GM10248 (cell line): ENCODE measurements at regions not wholly inside any gene's neighbourhood (a gene's known extent, or its start where the extent isn't known, plus 50 kb on each side); places are given as distances from the start of the nearest gene placed in this dataset.
A peak's percentile ranks its signal among the peaks of the same experiment; 100 is the strongest.

Experiments
- CTCF ChIA-PET: fragments of 300-600 bp; sonication (Branson Sonifier 250); formaldehyde crosslinking; extraction: SDS; loops from one replicate; lab custom pipeline; 2021; ENCODE audit warnings: antibody characterized with exemption; lab: Yijun Ruan, JAX
- POLR2A ChIA-PET: fragments of 350-650 bp; sonication (Branson Sonifier 250); formaldehyde crosslinking; extraction: SDS; loops from one replicate; lab custom pipeline; 2020; ENCODE audit warnings: antibody characterized with exemption; lab: Yijun Ruan, JAX
- DNase-seq: peaks from one replicate; pipeline ENCODE4 v3.0.0; 2012; ENCODE audit errors: extremely low spot score
- TF ChIP-seq, protein P1 (sequence below): IDR thresholded peaks from 2 replicates; pipeline ENCODE4 v1.5.1; 2012; ENCODE audit warnings: mild to moderate bottlenecking, low read depth; ENCODE audit errors: extremely low read depth, missing control alignments, control extremely low read depth

DNA sequence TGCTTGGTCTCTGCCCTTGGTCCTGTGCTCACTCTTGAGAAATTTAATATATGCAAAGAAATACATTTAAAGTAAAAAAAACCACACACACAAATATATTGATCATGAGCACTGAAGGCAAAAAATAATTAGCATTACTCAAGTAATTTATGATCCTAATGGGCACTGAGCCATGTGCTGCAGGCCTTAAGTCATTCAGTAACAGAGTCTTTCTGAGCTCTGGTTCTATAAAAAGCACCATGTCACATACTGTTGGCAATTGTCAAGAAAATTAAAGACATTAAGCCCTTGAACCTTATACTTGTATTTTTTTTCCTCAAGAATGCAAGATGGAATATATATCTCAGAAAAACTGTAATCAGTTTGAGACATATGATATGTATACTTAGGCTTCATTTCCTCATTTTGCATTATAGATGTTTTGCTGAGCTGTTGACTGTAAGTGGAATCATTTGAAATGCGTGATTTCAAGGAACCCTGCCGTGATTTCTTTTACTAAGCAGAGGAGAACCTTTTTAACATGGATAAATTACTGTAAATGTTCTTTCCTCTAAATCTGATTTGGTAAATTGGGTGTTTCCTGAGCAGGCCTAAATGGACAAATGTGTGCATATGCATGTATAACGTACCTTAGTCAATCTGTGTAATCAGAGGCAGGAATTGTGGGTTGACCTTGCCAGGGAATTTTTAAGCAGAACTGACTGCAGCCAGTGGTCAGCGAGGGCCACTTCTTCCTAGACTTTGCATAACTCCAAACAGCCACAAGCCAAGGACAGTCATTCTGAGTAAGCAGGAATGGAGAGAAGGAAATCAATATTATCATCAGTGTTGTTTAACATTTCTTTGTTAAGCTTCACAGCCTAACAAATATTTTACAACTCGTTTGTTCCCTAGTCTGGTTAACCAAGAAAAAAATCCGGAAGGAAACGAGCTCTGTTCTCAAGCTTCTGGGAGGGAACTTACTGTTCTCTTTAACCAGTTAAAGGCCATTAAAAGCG lies 191.5 kb upstream of the ATP5MC3 start:
- TF ChIP-seq, protein P1, sequence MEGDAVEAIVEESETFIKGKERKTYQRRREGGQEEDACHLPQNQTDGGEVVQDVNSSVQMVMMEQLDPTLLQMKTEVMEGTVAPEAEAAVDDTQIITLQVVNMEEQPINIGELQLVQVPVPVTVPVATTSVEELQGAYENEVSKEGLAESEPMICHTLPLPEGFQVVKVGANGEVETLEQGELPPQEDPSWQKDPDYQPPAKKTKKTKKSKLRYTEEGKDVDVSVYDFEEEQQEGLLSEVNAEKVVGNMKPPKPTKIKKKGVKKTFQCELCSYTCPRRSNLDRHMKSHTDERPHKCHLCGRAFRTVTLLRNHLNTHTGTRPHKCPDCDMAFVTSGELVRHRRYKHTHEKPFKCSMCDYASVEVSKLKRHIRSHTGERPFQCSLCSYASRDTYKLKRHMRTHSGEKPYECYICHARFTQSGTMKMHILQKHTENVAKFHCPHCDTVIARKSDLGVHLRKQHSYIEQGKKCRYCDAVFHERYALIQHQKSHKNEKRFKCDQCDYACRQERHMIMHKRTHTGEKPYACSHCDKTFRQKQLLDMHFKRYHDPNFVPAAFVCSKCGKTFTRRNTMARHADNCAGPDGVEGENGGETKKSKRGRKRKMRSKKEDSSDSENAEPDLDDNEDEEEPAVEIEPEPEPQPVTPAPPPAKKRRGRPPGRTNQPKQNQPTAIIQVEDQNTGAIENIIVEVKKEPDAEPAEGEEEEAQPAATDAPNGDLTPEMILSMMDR: no peak
- ChIA-PET CTCF (interaction anchor here (1.6 to 1.7 kb wide), 2 partner anchors 10 to 725 kb away, joined by 5 to 8 read pairs; no protein-coding TSS in a partner anchor), POLR2A (no interaction called here)
- no peak for DNase-seq

DNA sequence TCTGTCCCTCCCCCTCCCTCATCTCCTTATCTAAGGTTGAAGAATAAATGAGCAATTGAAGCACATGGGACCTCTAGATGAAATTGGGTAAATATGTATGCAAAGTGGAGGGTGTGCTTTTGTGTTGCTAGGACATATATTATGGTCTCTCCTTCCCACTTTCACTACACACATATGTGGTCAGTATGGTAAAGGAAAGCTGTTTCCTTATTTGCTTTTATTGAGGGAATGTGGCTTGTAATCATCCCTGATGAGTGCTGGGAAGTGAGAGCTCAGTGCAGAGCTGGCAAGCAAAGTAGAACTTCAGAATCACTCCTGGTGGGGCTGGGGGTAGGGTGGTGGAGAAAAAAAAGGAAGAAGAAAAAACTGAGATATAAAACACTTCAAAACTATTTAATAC lies 189.9 kb upstream of the ATP5MC3 start:
- POLR2A ChIA-PET: no interaction called here
- CTCF ChIA-PET: interaction anchor here (1.5 kb wide), 1 partner anchor 37 kb away, joined by 3 read pairs; no protein-coding TSS in a partner anchor
- TF ChIP-seq, protein P1: no peak
- DNase-seq: no peak

DNA sequence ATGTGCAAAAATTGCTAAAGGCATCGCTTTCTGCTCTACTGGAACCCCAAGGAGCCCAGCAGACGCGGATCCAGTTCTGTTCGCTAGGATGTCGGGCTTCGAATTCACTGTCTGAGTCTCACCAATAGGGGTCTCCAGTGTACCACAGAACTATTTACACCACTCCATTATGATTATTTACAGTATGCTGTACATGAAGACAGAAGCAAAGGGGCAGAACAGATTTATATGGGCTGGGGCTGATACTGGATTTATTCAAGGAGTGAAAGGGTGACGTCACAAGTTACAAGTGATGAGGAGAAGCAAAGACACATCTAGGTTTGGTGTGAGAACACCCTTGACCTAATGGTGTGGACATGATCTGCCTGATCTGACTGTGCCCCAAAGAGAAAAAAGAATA lies 185.3 kb upstream of the ATP5MC3 start:
- peak; percentile 16 for DNase-seq
- TF ChIP-seq, protein P1: peak; percentile 65
- CTCF ChIA-PET: interaction anchor here (0.7 to 2.5 kb wide), 8 partner anchors 9 to 812 kb away, joined by 3 to 12 read pairs (median 3); no protein-coding TSS in a partner anchor
- POLR2A ChIA-PET: no interaction called here

DNA sequence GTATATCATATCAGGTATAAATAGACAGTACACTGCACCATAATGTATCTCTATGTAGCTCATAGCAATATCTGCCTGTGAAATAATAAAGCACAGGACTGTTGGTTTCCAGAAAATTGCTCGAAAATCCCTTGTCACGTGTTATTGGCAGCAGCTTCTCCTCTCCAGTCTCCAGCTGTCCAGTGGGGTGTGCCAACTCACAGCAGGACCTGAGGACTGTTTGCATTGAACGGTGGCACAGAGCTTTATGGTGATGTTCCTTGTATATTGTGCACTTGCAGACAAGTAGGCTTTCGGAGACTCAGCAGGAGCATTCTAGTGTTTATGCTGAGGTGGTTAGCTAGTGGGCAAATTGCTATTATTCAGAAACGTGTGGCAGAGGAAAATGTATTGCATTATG lies 182.2 kb upstream of the ATP5MC3 start:
- no peak for DNase-seq
- POLR2A ChIA-PET: no interaction called here
- CTCF ChIA-PET: interaction anchor here (0.8 to 2.2 kb wide), 6 partner anchors 10 to 733 kb away, joined by 3 to 5 read pairs (median 3); no protein-coding TSS in a partner anchor
- TF ChIP-seq, protein P1: no peak

DNA sequence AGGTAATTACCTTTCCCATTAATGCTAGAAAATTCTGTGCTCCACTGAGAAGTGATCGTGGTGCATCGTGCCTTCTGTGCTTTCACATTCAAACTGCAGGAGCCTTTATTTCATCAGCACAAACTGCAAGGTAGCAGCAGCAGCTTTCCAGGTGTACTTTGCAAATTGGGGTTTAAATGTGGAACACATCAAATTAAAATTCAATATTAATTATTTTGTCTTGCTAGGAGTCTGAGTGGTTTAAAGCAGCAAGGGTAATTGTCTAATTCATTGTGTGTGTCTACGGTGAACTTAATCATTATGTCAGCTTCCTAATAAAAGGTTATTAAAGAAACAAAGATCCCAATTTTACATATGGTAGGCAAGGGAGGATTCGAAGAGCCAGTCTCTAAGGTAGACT lies 180.8 kb upstream of the ATP5MC3 start:
- no peak for DNase-seq
- ChIA-PET CTCF (interaction anchor here (1.1 to 2.2 kb wide), 3 partner anchors 11 to 736 kb away, joined by 3 to 5 read pairs (median 4); no protein-coding TSS in a partner anchor), POLR2A (no interaction called here)
- TF ChIP-seq, protein P1: no peak

DNA sequence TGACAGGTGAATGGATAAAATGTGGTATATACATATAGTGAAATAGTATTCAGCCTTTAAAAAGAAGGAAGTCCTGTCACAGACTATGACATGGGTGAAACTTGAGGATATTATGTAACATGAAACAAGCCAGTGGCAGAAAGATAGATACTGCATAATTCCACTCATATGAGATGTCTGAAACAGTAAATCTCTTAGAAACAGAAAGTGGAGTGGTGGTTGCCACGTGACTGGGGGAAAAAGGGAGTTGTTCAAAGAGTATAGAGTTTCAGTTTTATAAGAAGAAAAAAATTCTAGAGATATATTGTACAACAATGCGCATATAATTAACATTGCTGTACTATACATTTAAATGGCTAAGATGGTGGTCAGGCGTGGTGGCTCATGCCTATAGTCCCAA lies 178.2 kb upstream of the ATP5MC3 start:
- DNase-seq: no peak
- ChIA-PET CTCF (no interaction called here), POLR2A (no interaction called here)
- TF ChIP-seq, protein P1: no peak
